Endothelial cell (in vitro differentiated cells): ENCODE measurements at regions not wholly inside any gene's neighbourhood (a gene's known extent, or its start where the extent isn't known, plus 50 kb on each side); places are given as distances from the start of the nearest gene placed in this dataset.

ENCODE experiments used
- DNase-seq: peaks from one replicate; pipeline ENCODE4 v3.0.0; 2021; ENCODE audit warnings: low spot score
- H3K27ac Mint-ChIP-seq: one replicate; pipeline ENCODE4 v1.8.0; 2021; ENCODE audit warnings: mixed read lengths, inconsistent platforms; ENCODE audit not compliant: unreplicated experiment
- H3K27me3 Mint-ChIP-seq: one replicate; pipeline ENCODE4 v1.8.0; 2021; ENCODE audit warnings: mild to moderate bottlenecking, moderate library complexity, mixed read lengths, inconsistent platforms; ENCODE audit not compliant: unreplicated experiment
- H3K36me3 Mint-ChIP-seq: one replicate; pipeline ENCODE4 v1.8.0; 2021; ENCODE audit warnings: mild to moderate bottlenecking, low read depth, mixed read lengths, inconsistent platforms; ENCODE audit not compliant: unreplicated experiment
- H3K4me1 Mint-ChIP-seq: one replicate; pipeline ENCODE4 v1.8.0; 2021; ENCODE audit warnings: mild to moderate bottlenecking, mixed read lengths, inconsistent platforms; ENCODE audit not compliant: unreplicated experiment
- H3K4me3 Mint-ChIP-seq: one replicate; pipeline ENCODE4 v1.8.0; 2021; ENCODE audit warnings: mild to moderate bottlenecking, mixed read lengths, inconsistent platforms; ENCODE audit not compliant: unreplicated experiment
- H3K9me3 Mint-ChIP-seq: one replicate; pipeline ENCODE4 v1.8.0; 2021; ENCODE audit warnings: mixed read lengths, inconsistent platforms; ENCODE audit not compliant: unreplicated experiment
- CTCF ChIP-seq: fragments of 200-600 bp; sonication (generic); IDR thresholded peaks from one replicate; pipeline ENCODE4 v1.5.0; 2021; ENCODE audit warnings: antibody characterized with exemption; ENCODE audit not compliant: unreplicated experiment

DNA sequence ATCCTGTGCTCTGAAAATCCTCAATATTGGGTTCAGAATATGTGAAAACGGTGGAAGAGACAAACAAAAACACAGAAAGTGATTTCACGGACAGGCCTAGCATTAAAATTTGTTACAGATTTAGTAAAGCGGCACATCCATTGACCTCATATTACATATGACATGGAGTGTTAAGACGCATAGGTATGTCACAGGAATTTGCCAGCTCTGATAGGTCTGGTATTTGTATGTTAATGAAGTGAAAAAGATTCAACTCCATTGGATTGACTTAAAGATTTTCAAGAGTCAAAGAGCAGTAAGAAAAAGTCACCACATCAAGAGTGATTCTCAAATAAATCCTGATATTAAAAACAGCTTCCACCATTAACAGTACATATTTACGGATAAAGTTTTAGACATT, 396.5 kb upstream of the SEMA6A start:
- Mint-ChIP-seq H3K4me1 (no peaks in the 10 kb centered on the region), H3K27me3 (no peaks in the 10 kb centered on the region), H3K4me3 (no peak overlapping the region), H3K36me3 (no peaks in the 10 kb centered on the region), H3K27ac (no peak overlapping the region), H3K9me3 (no peaks in the 10 kb centered on the region)
- no peak for DNase-seq
- no peak for TF ChIP-seq CTCF

GRCh38 chr5:116970318-116970717, 395.7 kb upstream of the SEMA6A start:
- no peak for TF ChIP-seq CTCF
- Mint-ChIP-seq H3K9me3 (no peaks in the 10 kb centered on the region), H3K4me3 (no peak overlapping the region), H3K36me3 (no peaks in the 10 kb centered on the region), H3K27ac (no peak overlapping the region), H3K27me3 (no peaks in the 10 kb centered on the region), H3K4me1 (no peaks in the 10 kb centered on the region)
- no peak for DNase-seq

DNA sequence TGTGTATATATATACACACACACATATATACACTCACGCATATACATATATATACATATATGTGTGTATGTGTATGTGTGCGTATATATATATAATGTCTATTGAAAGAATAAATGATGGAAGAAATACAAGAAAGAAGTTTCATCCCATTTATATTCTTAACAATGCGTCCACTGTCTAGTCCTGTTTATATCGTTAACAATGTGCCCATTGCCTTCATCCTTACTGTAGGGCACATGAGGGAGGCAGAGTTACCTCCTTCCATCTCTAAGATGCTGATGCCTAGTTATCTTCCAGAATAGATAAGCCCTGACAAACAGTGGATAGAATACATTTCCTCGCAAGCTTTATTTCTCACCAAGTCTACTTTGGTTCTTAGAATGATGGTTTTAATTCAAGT, 389.8 kb upstream of the SEMA6A start:
- no peaks in the 10 kb centered on the region for H3K9me3 Mint-ChIP-seq
- H3K36me3 Mint-ChIP-seq, result no peaks in the 10 kb centered on the region
- no peak overlapping the region for H3K27ac Mint-ChIP-seq
- H3K27me3 Mint-ChIP-seq, result no peaks in the 10 kb centered on the region
- no peak for DNase-seq
- no peak for TF ChIP-seq CTCF
- H3K4me3 Mint-ChIP-seq, result no peak overlapping the region
- no peaks in the 10 kb centered on the region for H3K4me1 Mint-ChIP-seq

GRCh38 chr5:116961021-116961420, 386.4 kb upstream of the SEMA6A start:
- Mint-ChIP-seq H3K9me3 (no peaks in the 10 kb centered on the region), H3K27ac (no peak overlapping the region), H3K4me3 (no peak overlapping the region), H3K4me1 (no peaks in the 10 kb centered on the region), H3K27me3 (no peaks in the 10 kb centered on the region), H3K36me3 (no peaks in the 10 kb centered on the region)
- DNase-seq, result no peak
- no peak for TF ChIP-seq CTCF

GRCh38 chr5:116959843-116960242, 385.2 kb upstream of the SEMA6A start:
- no peaks in the 10 kb centered on the region for H3K4me1 Mint-ChIP-seq
- no peak overlapping the region for H3K4me3 Mint-ChIP-seq
- TF ChIP-seq CTCF, result no peak
- no peaks in the 10 kb centered on the region for H3K27me3 Mint-ChIP-seq
- no peaks in the 10 kb centered on the region for H3K36me3 Mint-ChIP-seq
- no peaks in the 10 kb centered on the region for H3K9me3 Mint-ChIP-seq
- no peak for DNase-seq
- no peak overlapping the region for H3K27ac Mint-ChIP-seq
